Esophagus squamous epithelium (tissue), 5 donors: ENCODE measurements at regions not wholly inside any gene's neighbourhood (a gene's known extent, or its start where the extent isn't known, plus 50 kb on each side); places are given as distances from the start of the nearest gene placed in this dataset.

Experiments used
- DNase-seq: peaks from one replicate; lab custom pipeline; 2025; lab: John Stamatoyannopoulos, UW
- H3K27ac ChIP-seq, 4 donors: fragments of 200-600 bp; sonication (generic); one replicate each; pipeline ENCODE4 v1.5.1; 2016 to 2019; ENCODE audit warnings: mild to moderate bottlenecking in 1 of 4
- H3K27me3 ChIP-seq, 4 donors: fragments of 200-600 bp; sonication (generic); 1 replicate in 3 of 4; 2 replicates in 1 of 4; pipeline versions ENCODE4 v1.5.1 to v1.6.0; 2017 to 2021; ENCODE audit warnings: antibody characterized with exemption in 1 of 4
- H3K36me3 ChIP-seq, 3 donors: fragments of 200-600 bp; sonication (generic); one replicate each; pipeline ENCODE4 v1.5.1; 2016 to 2019
- H3K4me1 ChIP-seq, 3 donors: fragments of 200-600 bp; sonication (generic); one replicate each; pipeline ENCODE4 v1.5.1; 2017 to 2019
- H3K4me3 ChIP-seq, 4 donors: fragments of 200-600 bp; sonication (generic); 1 replicate in 3 of 4; 2 replicates in 1 of 4; pipeline ENCODE4 v1.5.1; 2016 to 2019; ENCODE audit warnings: mild to moderate bottlenecking in 2 of 4, moderate library complexity in 1 of 4
- H3K9me3 ChIP-seq, 3 donors: fragments of 200-600 bp; sonication (generic); one replicate each; pipeline ENCODE4 v1.5.1; 2016 to 2019
- CTCF ChIP-seq, 6 experiments: fragments of 450-650 bp in 4 of 6; fragments of 200-600 bp in 2 of 6; sonication (generic) in 2 of 6; IDR thresholded peaks; one replicate each; pipeline ENCODE4 v1.5.1; 2016 to 2019; ENCODE audit warnings: antibody characterized with exemption in 6 of 6, mild to moderate bottlenecking in 4 of 6, moderate library complexity in 4 of 6
- POLR2A ChIP-seq, 4 donors: fragments of 450-650 bp; IDR thresholded peaks; one replicate each; pipeline ENCODE4 v1.6.1; 2017; ENCODE audit warnings: antibody characterized with exemption in 4 of 4, mild to moderate bottlenecking in 4 of 4, moderate library complexity in 3 of 4
- WGBS, 2 donors: methylation state at CpG; one replicate each; pipeline ENCODE4 v1.1.5; 2018; 5-methylcytosine and 5-hydroxymethylcytosine counted together
- intact Hi-C: fragments of 100-400 bp; cut with DNase I; formaldehyde crosslinking; loops from one replicate; pipeline ENCODE4 v1.15.0; 2022
- donor health status: DM: yes; HTN: yes; CAD: no.

- intact Hi-C loops: no loop called here
- Histone ChIP-seq H3K36me3 (no peaks in the 10 kb centered on the region), H3K4me3 (no peak overlapping the region), H3K27ac (peak overlapping the region in 1 of 4 donors; percentile 13), H3K4me1 (peaks cover 0 to 8% (median 0%) of the 10 kb centered on the region in 3 donors), H3K27me3 (no peaks in the 10 kb centered on the region), H3K9me3 (no peaks in the 10 kb centered on the region)
- DNase-seq: no peak
- TF ChIP-seq POLR2A (IDR thresholded peaks at IDR 0.05) (no peak), CTCF (IDR thresholded peaks at IDR 0.05) (no peak)
- no CpG with 5 or more reads among the region's 3 CpGs for WGBS, 2 donors
Measured at GRCh38 chrY:19410980-19411766, 333.4 kb downstream of the KDM5D start.

DNA sequence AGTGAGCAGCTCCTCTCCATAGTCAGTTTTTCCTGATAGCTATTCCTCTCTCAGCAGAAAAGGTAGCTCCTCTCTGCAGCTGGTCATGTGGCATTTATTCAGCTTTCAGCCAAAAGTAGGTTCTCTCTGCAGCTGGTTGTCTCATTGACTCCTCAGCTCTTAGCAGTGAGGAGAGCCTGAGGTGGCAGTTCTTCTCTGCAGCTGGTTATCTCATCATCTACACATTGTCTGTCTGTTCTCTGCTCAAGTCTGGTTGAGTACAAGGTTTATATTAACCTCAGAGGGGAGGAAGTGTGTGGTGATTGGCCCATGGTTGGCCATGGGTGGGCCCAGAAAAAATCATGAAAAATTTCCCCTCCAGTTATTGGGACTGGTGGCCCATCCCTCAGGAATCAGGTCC lies 338.3 kb downstream of the KDM5D start:
- Histone ChIP-seq H3K27me3 (no peaks in the 10 kb centered on the region), H3K4me1 (peaks cover 0 to 2% (median 0%) of the 10 kb centered on the region in 3 donors), H3K27ac (no peak overlapping the region), H3K36me3 (no peaks in the 10 kb centered on the region), H3K9me3 (no peaks in the 10 kb centered on the region), H3K4me3 (no peak overlapping the region)
- DNase-seq: no peak
- TF ChIP-seq POLR2A (IDR thresholded peaks at IDR 0.05) (no peak), CTCF (IDR thresholded peaks at IDR 0.05) (no peak)
- intact Hi-C loops: no loop called here

- no peaks in the 10 kb centered on the region for H3K4me1 ChIP-seq
- no peaks in the 10 kb centered on the region for H3K27me3 ChIP-seq
- intact Hi-C loops: no loop called here
- WGBS, 2 donors: 89% methylated on average over 2 of the region's 4 CpGs; no CpG with 5 or more reads in 1 of the 2 donors
- no peaks in the 10 kb centered on the region for H3K36me3 ChIP-seq
- H3K4me3 ChIP-seq: no peak overlapping the region
- no peak overlapping the region for H3K27ac ChIP-seq
- TF ChIP-seq POLR2A (IDR thresholded peaks at IDR 0.05): no peak
- TF ChIP-seq CTCF (IDR thresholded peaks at IDR 0.05): no peak
- H3K9me3 ChIP-seq: no peaks in the 10 kb centered on the region
- DNase-seq: no peak
Measured at GRCh38 chrY:19405598-19405997, 338.9 kb downstream of the KDM5D start.

DNA sequence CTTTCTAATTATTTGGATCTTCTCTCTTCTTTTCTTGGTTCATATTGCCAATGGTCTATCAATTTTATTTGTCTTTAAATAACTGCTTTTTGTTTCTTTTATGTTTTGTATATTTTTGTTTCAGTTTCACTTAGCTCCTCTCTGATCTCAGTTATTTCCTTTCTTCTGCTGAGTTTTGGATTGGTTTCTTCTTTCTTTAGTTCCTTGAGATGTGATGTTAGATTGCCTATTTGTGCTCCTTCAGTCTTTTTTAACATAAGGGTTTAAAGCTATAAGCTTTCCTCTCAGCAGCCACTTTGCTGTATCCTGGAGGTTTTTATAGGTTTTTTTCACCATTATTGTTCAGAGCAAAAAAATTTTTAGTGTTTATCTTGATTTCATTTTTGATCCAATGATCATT lies 351.6 kb downstream of the KDM5D start:
- no peak overlapping the region for H3K4me3 ChIP-seq
- no peak for TF ChIP-seq POLR2A (IDR thresholded peaks at IDR 0.05)
- TF ChIP-seq CTCF (IDR thresholded peaks at IDR 0.05): no peak
- no peak overlapping the region for H3K27ac ChIP-seq
- intact Hi-C loops: no loop called here
- H3K4me1 ChIP-seq: no peaks in the 10 kb centered on the region
- H3K9me3 ChIP-seq: no peaks in the 10 kb centered on the region
- no peak for DNase-seq
- H3K36me3 ChIP-seq: no peaks in the 10 kb centered on the region
- H3K27me3 ChIP-seq: no peaks in the 10 kb centered on the region

- no peak overlapping the region for H3K4me3 ChIP-seq
- WGBS, 2 donors: 87% methylated on average over 1 of the region's 1 CpG; no CpG with 5 or more reads in 1 of the 2 donors
- TF ChIP-seq POLR2A (IDR thresholded peaks at IDR 0.05): no peak
- no peak for TF ChIP-seq CTCF (IDR thresholded peaks at IDR 0.05)
- no peaks in the 10 kb centered on the region for H3K36me3 ChIP-seq
- no peaks in the 10 kb centered on the region for H3K9me3 ChIP-seq
- no peaks in the 10 kb centered on the region for H3K4me1 ChIP-seq
- no peak for DNase-seq
- no peak overlapping the region for H3K27ac ChIP-seq
- intact Hi-C loops: no loop called here
- no peaks in the 10 kb centered on the region for H3K27me3 ChIP-seq
Measured at GRCh38 chrY:19391922-19392321, 352.6 kb downstream of the KDM5D start.
